GM10266 (cell line): ENCODE measurements at regions not wholly inside any gene's neighbourhood (a gene's known extent, or its start where the extent isn't known, plus 50 kb on each side); places are given as distances from the start of the nearest gene placed in this dataset.
"Not testable (repeated sequence)": the region's sequence is repeated elsewhere in the genome, so short reads cannot be mapped to it uniquely, and the experiment has no call there.

Experiments
- DNase-seq: peaks from one replicate; pipeline ENCODE4 v3.0.0; 2012; ENCODE audit errors: extremely low spot score
- CTCF ChIP-seq: IDR thresholded peaks from 2 replicates; pipeline ENCODE4 v1.5.1; 2012; ENCODE audit warnings: mild to moderate bottlenecking, low read depth; ENCODE audit not compliant: control insufficient read depth, insufficient read depth; ENCODE audit errors: missing control alignments

- no peak for DNase-seq
These were observed 201.3 kb upstream of the EXOC2 start for GRCh38 chr6:894274-894673.

GRCh38 chr6:890995-891394 lies 198.1 kb upstream of the EXOC2 start:
- DNase-seq = no peak
- TF ChIP-seq CTCF = no peak

More at GRCh38 chr6:894274-894673, 201.3 kb upstream of the EXOC2 start:
- peak; percentile 24 for TF ChIP-seq CTCF

- no peak for DNase-seq
- TF ChIP-seq CTCF = no peak
These were observed 197.3 kb upstream of the EXOC2 start for GRCh38 chr6:890201-890600.

GRCh38 chr6:887583-888235 lies 194.8 kb upstream of the EXOC2 start:
- TF ChIP-seq CTCF = no peak
- no peak for DNase-seq

GRCh38 chr6:886116-886515 lies 193.2 kb upstream of the EXOC2 start:
- DNase-seq = not testable (repeated sequence)

GRCh38 chr6:885051-885590 lies 192.2 kb upstream of the EXOC2 start:
- no peak for TF ChIP-seq CTCF
- DNase-seq = no peak

- TF ChIP-seq CTCF = no peak
- no peak for DNase-seq
These were observed 191.6 kb upstream of the EXOC2 start for GRCh38 chr6:884570-884969.
